Stomach (tissue), 8 donors: ENCODE measurements at regions not wholly inside any gene's neighbourhood (a gene's known extent, or its start where the extent isn't known, plus 50 kb on each side); places are given as distances from the start of the nearest gene placed in this dataset.

ENCODE experiments used
- DNase-seq, 2 donors: peaks; one replicate each; pipeline versions ENCODE4 v3.0.0 to v3.0.0-alpha.2; 2013 to 2019
- H3K27ac ChIP-seq, 5 donors: fragments of 200-600 bp in 4 of 5; sonication (generic) in 4 of 5; one replicate each; pipeline ENCODE4 v1.5.1; 2013 to 2019; ENCODE audit warnings: mild to moderate bottlenecking in 1 of 5, moderate library complexity in 1 of 5
- H3K27me3 ChIP-seq, 3 donors: fragments of 200-600 bp; sonication (generic); one replicate each; pipeline ENCODE4 v1.5.1; 2017 to 2019; ENCODE audit warnings: mixed run types in 1 of 3
- H3K36me3 ChIP-seq, 4 donors: fragments of 200-600 bp; sonication (generic); 1 replicate in 3 of 4; 2 replicates in 1 of 4; pipeline ENCODE4 v1.5.1; 2016 to 2019
- H3K4me1 ChIP-seq, 4 donors: fragments of 200-600 bp; sonication (generic); one replicate each; pipeline ENCODE4 v1.5.1; 2016 to 2019
- H3K4me3 ChIP-seq, 4 donors: fragments of 200-600 bp; sonication (generic) in 3 of 4; one replicate each; pipeline ENCODE4 v1.5.1; 2016 to 2019; ENCODE audit warnings: mild to moderate bottlenecking in 1 of 4
- H3K9me3 ChIP-seq, 4 donors: fragments of 200-600 bp; sonication (generic); one replicate each; pipeline ENCODE4 v1.5.1; 2016 to 2019
- CTCF ChIP-seq, 7 experiments: fragments of 450-650 bp in 4 of 7; fragments of 200-600 bp in 3 of 7; sonication (generic) in 3 of 7; IDR thresholded peaks; one replicate each; pipeline ENCODE4 v1.5.1; 2016 to 2019; ENCODE audit warnings: antibody characterized with exemption in 7 of 7, control low read depth in 2 of 7, mild to moderate bottlenecking in 1 of 7
- EP300 ChIP-seq: sonication (generic); formaldehyde crosslinking; IDR thresholded peaks from one replicate; pipeline ENCODE4 v1.6.1; 2017; ENCODE audit warnings: antibody characterized with exemption
- POLR2A ChIP-seq, 4 donors: fragments of 450-650 bp; IDR thresholded peaks; one replicate each; pipeline ENCODE4 v1.6.1; 2016; ENCODE audit warnings: antibody characterized with exemption in 4 of 4, control low read depth in 2 of 4, mild to moderate bottlenecking in 1 of 4, moderate library complexity in 1 of 4
- POLR2AphosphoS5 ChIP-seq, 3 donors: sonication (generic); formaldehyde crosslinking; IDR thresholded peaks; one replicate each; pipeline ENCODE4 v1.6.1; 2016; ENCODE audit warnings: antibody characterized with exemption in 3 of 3
- WGBS, 5 donors: extraction: QIAGEN DNeasy Blood & Tissue Kit in 3 of 5; methylation state at CpG; one replicate each; pipeline versions ENCODE4 v1.1.5 to v1.1.7; 2013 to 2018; 5-methylcytosine and 5-hydroxymethylcytosine counted together
- intact Hi-C: fragments of 100-400 bp; cut with DNase I; formaldehyde crosslinking; loops from one replicate; pipeline ENCODE4 v1.15.1; 2023; ENCODE audit warnings: low total_unique reads
- donor health status: healthy with polysubstance abuse.
- donor health status: Bipolar disorder and iron deficiency.
- donor health status: healthy.

GRCh38 chr12:94733727-94734126, 83.4 kb upstream of the TMCC3 start:
- Histone ChIP-seq H3K4me1 (no peaks in the 10 kb centered on the region), H3K27ac (no peak overlapping the region), H3K27me3 (no peaks in the 10 kb centered on the region), H3K9me3 (no peaks in the 10 kb centered on the region), H3K4me3 (no peak overlapping the region), H3K36me3 (no peaks in the 10 kb centered on the region)
- WGBS, 5 donors: 86 to 91% (median 88%) methylated on average over 9 of the region's 9 CpGs
- no peak for DNase-seq
- no peak for TF ChIP-seq POLR2AphosphoS5 (IDR thresholded peaks at IDR 0.05)
- TF ChIP-seq CTCF (IDR thresholded peaks at IDR 0.05): no peak
- no peak for TF ChIP-seq POLR2A (IDR thresholded peaks at IDR 0.05)
- TF ChIP-seq EP300: no peak
- intact Hi-C loops: no loop called here

- Histone ChIP-seq H3K4me1 (no peaks in the 10 kb centered on the region), H3K36me3 (no peaks in the 10 kb centered on the region), H3K27ac (no peak overlapping the region), H3K9me3 (no peaks in the 10 kb centered on the region), H3K4me3 (no peak overlapping the region), H3K27me3 (no peaks in the 10 kb centered on the region)
- TF ChIP-seq POLR2A (IDR thresholded peaks at IDR 0.05): no peak
- TF ChIP-seq CTCF (IDR thresholded peaks at IDR 0.05): no peak
- no peak for TF ChIP-seq POLR2AphosphoS5 (IDR thresholded peaks at IDR 0.05)
- TF ChIP-seq EP300: no peak
- WGBS, 5 donors: 66 to 72% (median 70%) methylated on average over 13 of the region's 13 CpGs
- no peak for DNase-seq
- intact Hi-C loops: no loop called here
Observed at GRCh38 chr12:94732367-94732990, 82.1 kb upstream of the TMCC3 start.

- Histone ChIP-seq H3K9me3 (no peaks in the 10 kb centered on the region), H3K4me3 (no peak overlapping the region), H3K36me3 (no peaks in the 10 kb centered on the region), H3K4me1 (no peaks in the 10 kb centered on the region), H3K27me3 (no peaks in the 10 kb centered on the region), H3K27ac (no peak overlapping the region)
- DNase-seq: no peak
- intact Hi-C loops: no loop called here
- TF ChIP-seq EP300 (no peak), POLR2A (IDR thresholded peaks at IDR 0.05) (no peak), CTCF (IDR thresholded peaks at IDR 0.05) (no peak), POLR2AphosphoS5 (IDR thresholded peaks at IDR 0.05) (no peak)
- 69 to 81% (median 72%) methylated on average over 10 of the region's 10 CpGs for WGBS, 5 donors
Observed at GRCh38 chr12:94731733-94732360, 81.5 kb upstream of the TMCC3 start.

- WGBS, 5 donors: 80 to 86% (median 84%) methylated on average over 4 of the region's 4 CpGs
- TF ChIP-seq CTCF (IDR thresholded peaks at IDR 0.05): no peak
- no peak for TF ChIP-seq POLR2A (IDR thresholded peaks at IDR 0.05)
- TF ChIP-seq EP300: no peak
- TF ChIP-seq POLR2AphosphoS5 (IDR thresholded peaks at IDR 0.05): no peak
- intact Hi-C loops: no loop called here
- no peak for DNase-seq
- no peaks in the 10 kb centered on the region for H3K4me1 ChIP-seq
- H3K9me3 ChIP-seq: no peaks in the 10 kb centered on the region
- no peak overlapping the region for H3K27ac ChIP-seq
- H3K4me3 ChIP-seq: no peak overlapping the region
- H3K36me3 ChIP-seq: no peaks in the 10 kb centered on the region
- H3K27me3 ChIP-seq: no peaks in the 10 kb centered on the region
Observed at GRCh38 chr12:94730847-94731246, 80.5 kb upstream of the TMCC3 start.
